IgD-negative memory B cell (primary cell): ENCODE measurements at regions not wholly inside any gene's neighbourhood (a gene's known extent, or its start where the extent isn't known, plus 50 kb on each side); places are given as distances from the start of the nearest gene placed in this dataset.
"Not testable (repeated sequence)": the region's sequence is repeated elsewhere in the genome, so short reads cannot be mapped to it uniquely, and the experiment has no call there.

Source experiments
- H3K27ac Mint-ChIP-seq, 3 donors: one replicate each; pipeline ENCODE4 v1.8.0; 2020 to 2022; ENCODE audit warnings: mild to moderate bottlenecking in 3 of 3, mixed read lengths in 3 of 3, moderate library complexity in 1 of 3
- H3K27me3 Mint-ChIP-seq: one replicate; pipeline ENCODE4 v1.8.0; 2021; ENCODE audit warnings: mixed read lengths
- H3K36me3 Mint-ChIP-seq: one replicate; pipeline ENCODE4 v1.8.0; 2020; ENCODE audit warnings: mild to moderate bottlenecking, mixed read lengths
- H3K4me1 Mint-ChIP-seq, 3 donors: one replicate each; pipeline ENCODE4 v1.8.0; 2020 to 2022; ENCODE audit warnings: mixed read lengths in 3 of 3, mild to moderate bottlenecking in 1 of 3
- H3K4me3 Mint-ChIP-seq, 4 donors: one replicate each; pipeline ENCODE4 v1.8.0; 2020 to 2022; ENCODE audit warnings: mild to moderate bottlenecking in 4 of 4, mixed read lengths in 4 of 4, moderate library complexity in 3 of 4
- H3K9me3 Mint-ChIP-seq, 3 donors: one replicate each; pipeline ENCODE4 v1.8.0; 2020 to 2021; ENCODE audit warnings: mixed read lengths in 3 of 3, mild to moderate bottlenecking in 1 of 3

GRCh38 chr19:28318469-28319179 lies 894.3 kb downstream of the UQCRFS1 start:
- Mint-ChIP-seq H3K27me3 (peaks cover 1% of the 10 kb centered on the region), H3K4me1 (no peaks in the 10 kb centered on the region), H3K36me3 (no peaks in the 10 kb centered on the region)

DNA sequence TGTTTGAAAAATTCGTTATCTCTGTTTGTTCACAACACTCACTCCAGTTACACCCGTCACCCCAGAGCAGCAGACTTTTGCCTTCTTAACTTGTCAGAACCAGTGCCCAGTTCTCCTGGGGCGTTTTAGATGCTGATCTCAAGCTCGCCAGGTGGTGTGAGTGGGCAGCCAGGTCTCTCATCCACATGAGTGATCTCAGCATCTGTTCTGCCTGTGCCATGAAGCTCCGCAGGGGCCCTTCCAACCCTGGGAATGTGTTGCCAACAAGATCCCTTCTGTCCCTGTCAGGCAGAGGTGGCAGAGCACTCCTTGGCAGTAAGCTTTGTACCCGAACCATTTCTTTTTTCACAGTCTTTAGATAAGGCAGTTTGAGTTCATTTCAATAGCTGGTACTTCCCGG lies 896.5 kb downstream of the UQCRFS1 start:
- Mint-ChIP-seq H3K4me3 (no peak overlapping the region), H3K27me3 (peaks cover 1% of the 10 kb centered on the region), H3K27ac (no peak overlapping the region), H3K9me3 (peaks cover 0 to 17% (median 5%) of the 10 kb centered on the region in 3 donors), H3K4me1 (no peaks in the 10 kb centered on the region), H3K36me3 (no peaks in the 10 kb centered on the region)

More at GRCh38 chr19:28318469-28319179, 894.3 kb downstream of the UQCRFS1 start:
- Mint-ChIP-seq H3K4me3 (no peak overlapping the region), H3K27ac (no peak overlapping the region), H3K9me3 (peaks cover 0 to 9% (median 5%) of the 10 kb centered on the region in 3 donors)

DNA sequence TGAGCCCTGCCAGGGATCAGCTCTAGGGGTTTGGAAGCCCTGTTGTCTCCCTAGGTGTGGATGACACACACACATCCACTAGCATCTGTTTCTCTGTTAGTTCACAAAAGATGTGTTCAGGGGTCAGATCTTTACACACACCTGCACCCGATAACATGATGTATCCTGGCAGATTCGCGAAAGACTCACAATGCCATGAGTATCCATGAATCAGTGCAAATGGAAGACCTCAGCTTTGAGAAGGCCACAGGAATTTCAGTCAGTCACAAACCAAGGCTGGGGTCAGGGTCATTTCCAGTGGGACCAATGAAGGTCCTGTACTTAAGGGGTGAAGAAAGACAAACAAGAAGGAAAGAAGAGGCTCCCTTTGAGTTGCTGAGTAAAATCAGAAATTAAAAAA lies 898.2 kb downstream of the UQCRFS1 start:
- H3K4me3 Mint-ChIP-seq = no peak overlapping the region
- no peak overlapping the region for H3K27ac Mint-ChIP-seq
- no peaks in the 10 kb centered on the region for H3K36me3 Mint-ChIP-seq
- H3K9me3 Mint-ChIP-seq = peaks cover 4 to 10% (median 5%) of the 10 kb centered on the region in 3 donors
- H3K4me1 Mint-ChIP-seq = no peaks in the 10 kb centered on the region
- peaks cover 1% of the 10 kb centered on the region for H3K27me3 Mint-ChIP-seq

DNA sequence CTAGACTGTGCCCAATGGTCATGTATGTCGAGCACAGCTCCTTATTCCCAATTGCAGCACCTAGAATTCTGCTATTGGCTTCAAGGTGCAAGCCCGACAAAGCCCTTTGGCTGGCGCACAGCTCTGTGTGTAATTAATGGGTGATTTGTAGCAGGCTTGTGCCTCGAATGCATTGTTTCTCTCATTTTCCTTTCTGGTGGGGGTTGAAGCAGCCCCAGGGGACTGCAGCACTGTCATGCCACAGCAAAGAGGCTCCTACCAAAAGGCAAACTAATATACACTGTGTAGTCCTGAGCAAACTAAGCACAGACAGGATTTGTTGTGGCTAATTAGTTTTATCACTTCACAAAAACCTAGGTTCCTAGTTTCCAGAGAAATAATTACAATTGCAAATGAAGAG lies 898.7 kb downstream of the UQCRFS1 start:
- H3K9me3 Mint-ChIP-seq = peaks cover 4 to 11% (median 5%) of the 10 kb centered on the region in 3 donors
- no peaks in the 10 kb centered on the region for H3K4me1 Mint-ChIP-seq
- no peaks in the 10 kb centered on the region for H3K36me3 Mint-ChIP-seq

DNA sequence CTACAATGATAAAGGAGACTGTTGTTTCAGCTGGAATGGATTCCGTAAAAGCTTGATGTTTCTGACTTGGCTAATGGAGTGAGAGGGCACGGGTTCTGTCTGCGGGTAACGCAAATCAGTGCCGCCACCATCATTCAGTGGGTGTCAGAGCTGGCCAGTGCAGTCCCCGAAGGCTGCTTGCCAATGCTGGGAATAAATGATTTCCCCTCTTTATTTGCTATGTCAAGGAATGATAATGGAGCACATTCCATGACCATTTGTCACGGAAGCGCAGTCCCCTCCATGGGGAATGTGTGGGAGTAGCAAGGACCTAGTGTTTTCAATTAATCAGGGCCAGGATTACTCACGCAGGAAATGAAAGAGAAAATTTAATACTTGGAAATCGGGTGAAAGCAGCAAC lies 899.3 kb downstream of the UQCRFS1 start:
- no peaks in the 10 kb centered on the region for H3K36me3 Mint-ChIP-seq
- H3K27me3 Mint-ChIP-seq = no peaks in the 10 kb centered on the region
- H3K4me1 Mint-ChIP-seq = no peaks in the 10 kb centered on the region
- no peak overlapping the region for H3K27ac Mint-ChIP-seq
- H3K9me3 Mint-ChIP-seq = peaks cover 4 to 11% (median 5%) of the 10 kb centered on the region in 3 donors
- no peak overlapping the region for H3K4me3 Mint-ChIP-seq

More for the DNA sequence above, 898.7 kb downstream of the UQCRFS1 start:
- Mint-ChIP-seq H3K27ac (no peak overlapping the region), H3K27me3 (peaks cover 1% of the 10 kb centered on the region), H3K4me3 (no peak overlapping the region)

DNA sequence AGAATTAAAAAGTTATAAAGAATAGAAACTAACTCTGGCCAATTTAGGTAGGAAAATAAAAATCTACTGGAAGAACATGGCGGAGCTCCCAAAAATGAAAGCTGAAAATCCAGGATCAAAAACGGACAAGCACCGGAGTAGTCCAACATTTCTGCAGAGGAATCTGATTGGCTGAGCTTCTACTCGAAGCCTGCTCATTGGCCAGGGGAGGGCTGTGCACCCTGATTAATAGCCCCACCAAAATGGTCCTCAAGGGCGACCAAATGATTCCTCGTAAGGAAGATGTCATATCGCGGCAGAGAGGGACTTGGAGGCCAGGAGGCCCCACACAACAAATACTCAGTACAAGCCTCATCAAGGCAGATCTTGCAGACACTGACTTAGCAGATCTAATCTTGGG lies 900.7 kb downstream of the UQCRFS1 start:
- no peak overlapping the region for H3K27ac Mint-ChIP-seq
- H3K4me1 Mint-ChIP-seq = no peaks in the 10 kb centered on the region
- H3K27me3 Mint-ChIP-seq = no peaks in the 10 kb centered on the region
- H3K36me3 Mint-ChIP-seq = peaks cover 2% of the 10 kb centered on the region
- H3K9me3 Mint-ChIP-seq = peaks cover 7 to 11% (median 8%) of the 10 kb centered on the region in 3 donors
- peak overlapping the region in 1 of 4 donors; percentile 28 for H3K4me3 Mint-ChIP-seq

DNA sequence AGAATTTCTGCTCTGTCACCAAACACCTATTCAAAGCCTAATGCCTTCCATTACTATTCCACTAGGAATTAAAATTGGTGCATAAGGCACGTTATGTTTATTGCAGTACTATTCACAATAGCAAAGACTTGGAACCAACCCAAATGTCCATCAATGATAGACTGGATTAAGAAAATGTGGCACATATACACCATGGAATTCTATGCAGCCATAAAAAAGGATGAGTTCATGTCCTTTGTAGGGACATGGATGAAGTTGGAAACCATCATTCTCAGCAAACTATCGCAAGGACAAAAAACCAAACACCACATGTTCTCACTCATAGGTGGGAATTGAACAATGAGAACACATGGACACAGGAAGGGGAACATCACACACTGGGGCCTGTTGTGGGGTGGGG lies 902.1 kb downstream of the UQCRFS1 start:
- not testable (repeated sequence) for H3K4me3 Mint-ChIP-seq, H3K4me1 Mint-ChIP-seq, H3K27ac Mint-ChIP-seq, H3K27me3 Mint-ChIP-seq, H3K36me3 Mint-ChIP-seq
- peaks cover 8 to 11% (median 10%) of the 10 kb centered on the region in 3 donors for H3K9me3 Mint-ChIP-seq

GRCh38 chr19:28309070-28309469 lies 903.9 kb downstream of the UQCRFS1 start:
- H3K4me3 Mint-ChIP-seq = no peak overlapping the region
- no peaks in the 10 kb centered on the region for H3K27me3 Mint-ChIP-seq
- H3K27ac Mint-ChIP-seq = no peak overlapping the region
- peaks cover 6 to 18% (median 8%) of the 10 kb centered on the region in 3 donors for H3K9me3 Mint-ChIP-seq
- no peaks in the 10 kb centered on the region for H3K4me1 Mint-ChIP-seq
- peaks cover 2% of the 10 kb centered on the region for H3K36me3 Mint-ChIP-seq

DNA sequence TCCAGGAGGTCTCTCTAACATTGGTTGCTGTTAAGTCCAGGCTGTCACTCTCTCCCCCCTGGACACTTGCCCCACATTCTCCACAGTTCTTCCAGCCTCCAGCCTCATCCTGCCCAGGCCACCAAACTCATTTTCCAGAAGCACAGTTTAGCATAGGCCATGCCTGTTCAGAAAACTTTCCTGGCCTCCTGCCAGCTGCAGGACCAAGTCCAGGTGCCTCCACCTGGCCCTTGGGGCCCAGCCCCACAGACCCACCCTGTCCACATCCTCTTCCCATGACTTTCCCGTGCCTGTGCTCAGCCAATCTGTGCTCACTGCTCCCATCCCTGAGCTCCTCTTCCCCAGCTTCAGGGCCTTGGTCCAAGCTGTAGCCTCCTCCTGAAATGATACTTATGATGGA lies 905.0 kb downstream of the UQCRFS1 start:
- Mint-ChIP-seq H3K36me3 (peaks cover 2% of the 10 kb centered on the region), H3K27ac (no peak overlapping the region), H3K4me3 (peak overlapping the region in 1 of 4 donors; percentile 53), H3K4me1 (no peaks in the 10 kb centered on the region), H3K27me3 (no peaks in the 10 kb centered on the region), H3K9me3 (peaks cover 8 to 18% (median 11%) of the 10 kb centered on the region in 3 donors)

DNA sequence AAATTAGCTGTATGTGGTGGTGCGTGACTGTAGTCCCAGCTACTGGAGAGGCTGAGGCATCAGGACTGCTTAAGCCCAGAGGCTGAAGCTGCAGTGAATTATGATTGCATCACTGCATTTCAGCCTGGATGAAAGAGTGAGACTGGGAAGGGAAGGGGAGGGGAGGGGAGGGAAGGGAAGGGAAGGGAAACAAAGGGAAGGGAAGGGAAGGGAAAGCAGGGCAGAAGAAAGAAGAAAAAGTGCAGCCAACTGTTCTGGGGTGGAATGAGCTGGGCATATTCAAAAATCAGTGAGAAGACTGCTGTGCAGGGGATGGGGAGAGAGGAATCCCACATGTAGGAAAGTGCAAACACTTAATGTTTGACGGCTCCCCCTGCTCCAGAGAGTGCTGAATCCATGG lies 905.5 kb downstream of the UQCRFS1 start:
- Mint-ChIP-seq H3K27me3 (no peaks in the 10 kb centered on the region), H3K4me1 (no peaks in the 10 kb centered on the region), H3K4me3 (no peak overlapping the region), H3K36me3 (peaks cover 2% of the 10 kb centered on the region), H3K27ac (no peak overlapping the region), H3K9me3 (peaks cover 8 to 18% (median 14%) of the 10 kb centered on the region in 3 donors)

DNA sequence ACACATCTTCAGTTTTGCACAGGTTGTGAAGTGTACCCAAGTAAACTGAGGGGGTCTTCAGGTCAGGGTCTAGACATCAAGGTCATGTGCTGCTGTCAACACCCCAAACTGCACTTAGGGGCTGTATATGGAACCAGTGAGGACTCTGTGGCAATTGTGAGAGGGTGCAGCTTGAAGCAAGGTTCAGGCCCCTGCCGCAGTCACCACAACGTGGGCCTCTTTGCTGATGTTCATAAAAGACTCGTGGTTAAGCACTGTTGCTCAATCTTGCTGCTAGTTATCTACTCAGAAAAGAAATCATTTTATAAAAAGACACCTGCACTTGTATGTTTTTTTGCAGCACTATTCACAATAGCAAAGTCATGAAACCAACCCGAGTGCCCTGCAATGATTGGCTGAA lies 907.4 kb downstream of the UQCRFS1 start:
- Mint-ChIP-seq H3K9me3 (peaks cover 8 to 15% (median 10%) of the 10 kb centered on the region in 3 donors), H3K27ac (no peak overlapping the region), H3K4me3 (no peak overlapping the region), H3K27me3 (no peaks in the 10 kb centered on the region), H3K36me3 (peaks cover 2% of the 10 kb centered on the region), H3K4me1 (no peaks in the 10 kb centered on the region)

DNA sequence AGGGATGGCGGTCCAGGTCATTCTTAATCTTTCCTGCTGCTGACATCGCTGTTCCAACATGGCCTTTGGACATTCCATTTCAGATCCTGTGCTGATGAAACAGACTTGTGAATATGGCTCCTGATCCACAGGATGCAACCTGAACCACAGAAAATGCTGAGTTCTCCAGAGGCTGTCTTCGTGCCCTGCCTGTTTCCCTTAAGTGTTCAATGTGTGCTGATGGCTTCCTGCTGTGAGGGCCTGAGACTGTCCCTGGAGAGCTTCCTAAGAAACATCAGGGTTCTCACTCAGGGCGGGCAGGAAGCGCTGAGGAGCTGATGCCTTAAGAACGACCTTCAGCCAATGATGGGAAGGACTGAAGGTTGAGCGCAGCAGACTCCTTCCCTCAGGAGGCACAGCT lies 909.4 kb downstream of the UQCRFS1 start:
- Mint-ChIP-seq H3K36me3 (peaks cover 2% of the 10 kb centered on the region), H3K27me3 (no peaks in the 10 kb centered on the region), H3K9me3 (peaks cover 3 to 16% (median 8%) of the 10 kb centered on the region in 3 donors), H3K27ac (no peak overlapping the region), H3K4me1 (no peaks in the 10 kb centered on the region), H3K4me3 (no peak overlapping the region)

GRCh38 chr19:28301961-28302360 lies 911.0 kb downstream of the UQCRFS1 start:
- H3K9me3 Mint-ChIP-seq = peaks cover 3 to 12% (median 8%) of the 10 kb centered on the region in 3 donors
- no peaks in the 10 kb centered on the region for H3K27me3 Mint-ChIP-seq
- peak overlapping the region in 1 of 4 donors; percentile 67 for H3K4me3 Mint-ChIP-seq
- no peaks in the 10 kb centered on the region for H3K36me3 Mint-ChIP-seq
- no peaks in the 10 kb centered on the region for H3K4me1 Mint-ChIP-seq
- no peak overlapping the region for H3K27ac Mint-ChIP-seq

GRCh38 chr19:28301463-28301862 lies 911.5 kb downstream of the UQCRFS1 start:
- H3K9me3 Mint-ChIP-seq = peaks cover 7 to 10% (median 8%) of the 10 kb centered on the region in 3 donors
- H3K4me1 Mint-ChIP-seq = no peaks in the 10 kb centered on the region
- H3K36me3 Mint-ChIP-seq = no peaks in the 10 kb centered on the region
- no peak overlapping the region for H3K27ac Mint-ChIP-seq
- H3K4me3 Mint-ChIP-seq = no peak overlapping the region
- no peaks in the 10 kb centered on the region for H3K27me3 Mint-ChIP-seq

DNA sequence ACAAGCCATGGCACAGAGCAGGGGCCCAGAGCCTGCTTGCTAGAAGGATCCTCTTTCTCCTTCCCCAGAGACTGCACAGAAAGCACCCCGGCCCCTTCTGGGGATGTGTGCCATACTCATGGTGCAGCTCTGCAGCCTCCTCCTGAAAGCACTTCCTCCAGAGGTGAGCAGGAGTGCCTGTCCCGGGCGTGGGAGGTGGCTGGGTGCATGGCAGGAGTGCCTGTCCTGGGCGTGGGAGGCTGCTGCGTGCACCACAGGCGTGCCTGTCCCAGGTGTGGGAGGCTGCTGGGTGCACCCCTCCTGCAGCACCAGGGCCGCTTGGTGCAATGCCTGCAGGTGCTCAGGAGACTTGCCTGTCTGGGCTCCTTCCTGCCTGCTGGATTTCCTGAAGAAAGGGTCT lies 913.3 kb downstream of the UQCRFS1 start:
- peaks cover 5 to 11% (median 10%) of the 10 kb centered on the region in 3 donors for H3K9me3 Mint-ChIP-seq
- H3K4me1 Mint-ChIP-seq = no peaks in the 10 kb centered on the region
- no peak overlapping the region for H3K27ac Mint-ChIP-seq

DNA sequence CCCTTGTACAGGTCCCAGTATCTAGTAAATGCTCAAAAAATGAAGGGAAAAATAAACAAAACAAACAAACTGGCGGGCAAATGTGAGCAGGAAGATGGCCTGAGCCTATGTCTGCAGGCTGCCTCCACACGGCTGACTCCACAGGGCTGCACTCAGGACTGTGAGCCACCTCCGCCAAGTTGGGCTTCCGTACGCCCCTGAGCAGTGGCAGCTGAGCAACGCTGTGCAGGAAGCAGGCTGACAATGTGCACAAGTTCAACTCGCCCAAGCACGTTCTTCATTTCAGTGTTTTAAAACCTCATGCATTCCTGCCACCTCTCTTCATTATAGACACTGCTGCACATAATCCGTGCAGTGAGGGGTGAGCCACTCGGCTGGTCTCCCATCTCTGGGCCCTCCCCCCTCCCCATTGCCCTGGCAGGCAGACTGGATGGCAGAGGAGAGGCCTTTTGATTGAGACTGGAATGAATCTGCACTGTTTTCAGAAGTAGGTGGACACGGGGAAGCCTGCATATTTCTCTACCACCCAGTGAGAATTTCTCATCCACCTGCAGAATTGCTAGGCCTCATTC lies 915.3 kb downstream of the UQCRFS1 start:
- Mint-ChIP-seq H3K4me1 (no peaks in the 10 kb centered on the region), H3K27ac (no peak overlapping the region), H3K9me3 (peaks cover 4 to 9% (median 5%) of the 10 kb centered on the region in 3 donors), H3K36me3 (no peaks in the 10 kb centered on the region), H3K27me3 (no peaks in the 10 kb centered on the region), H3K4me3 (no peak overlapping the region)

More for the DNA sequence above, 913.3 kb downstream of the UQCRFS1 start:
- Mint-ChIP-seq H3K4me3 (no peak overlapping the region), H3K36me3 (no peaks in the 10 kb centered on the region), H3K27me3 (no peaks in the 10 kb centered on the region)
